SU-DHL-6 (cell line): ENCODE measurements at regions not wholly inside any gene's neighbourhood (a gene's known extent, or its start where the extent isn't known, plus 50 kb on each side); places are given as distances from the start of the nearest gene placed in this dataset.

ENCODE experiments used
- CTCF ChIP-seq: fragments of 200-600 bp; sonication (generic); IDR thresholded peaks from one replicate; pipeline ENCODE4 v1.5.1; 2017; ENCODE audit warnings: antibody characterized with exemption, mild to moderate bottlenecking, low read length, moderate library complexity; ENCODE audit not compliant: insufficient read depth, poor library complexity, severe bottlenecking
- EZH2phosphoT487 ChIP-seq: fragments of 200-600 bp; sonication (generic), shearing (Covaris generic); conservative IDR thresholded peaks from 2 replicates; pipeline ENCODE4 v1.6.1; 2018; ENCODE audit warnings: mild to moderate bottlenecking, antibody characterized with exemption, low read length, moderate library complexity, mixed read lengths

- TF ChIP-seq CTCF: no peak
- no peak for TF ChIP-seq EZH2phosphoT487
Observed at GRCh38 chr2:234829074-234829455, 122.8 kb upstream of the SH3BP4 start.
